Gastroesophageal sphincter (tissue), 3 donors: ENCODE measurements at regions not wholly inside any gene's neighbourhood (a gene's known extent, or its start where the extent isn't known, plus 50 kb on each side); places are given as distances from the start of the nearest gene placed in this dataset.

Experiments
- POLR2A ChIP-seq, 2 donors: fragments of 450-650 bp; IDR thresholded peaks; one replicate each; pipeline ENCODE4 v1.6.1; 2017; ENCODE audit warnings: antibody characterized with exemption in 2 of 2, mild to moderate bottlenecking in 2 of 2, moderate library complexity in 1 of 2
- TF ChIP-seq, protein P1 (sequence below), 4 experiments: fragments of 200-600 bp in 2 of 4; fragments of 450-650 bp in 2 of 4; sonication (generic) in 1 of 4; IDR thresholded peaks; one replicate each; pipeline ENCODE4 v1.5.1; 2017 to 2019; ENCODE audit warnings: antibody characterized with exemption in 4 of 4, mild to moderate bottlenecking in 2 of 4, moderate library complexity in 2 of 4

GRCh38 chr6:68468244-68468884 lies 166.7 kb upstream of the ADGRB3 start:
- TF ChIP-seq, protein P1, sequence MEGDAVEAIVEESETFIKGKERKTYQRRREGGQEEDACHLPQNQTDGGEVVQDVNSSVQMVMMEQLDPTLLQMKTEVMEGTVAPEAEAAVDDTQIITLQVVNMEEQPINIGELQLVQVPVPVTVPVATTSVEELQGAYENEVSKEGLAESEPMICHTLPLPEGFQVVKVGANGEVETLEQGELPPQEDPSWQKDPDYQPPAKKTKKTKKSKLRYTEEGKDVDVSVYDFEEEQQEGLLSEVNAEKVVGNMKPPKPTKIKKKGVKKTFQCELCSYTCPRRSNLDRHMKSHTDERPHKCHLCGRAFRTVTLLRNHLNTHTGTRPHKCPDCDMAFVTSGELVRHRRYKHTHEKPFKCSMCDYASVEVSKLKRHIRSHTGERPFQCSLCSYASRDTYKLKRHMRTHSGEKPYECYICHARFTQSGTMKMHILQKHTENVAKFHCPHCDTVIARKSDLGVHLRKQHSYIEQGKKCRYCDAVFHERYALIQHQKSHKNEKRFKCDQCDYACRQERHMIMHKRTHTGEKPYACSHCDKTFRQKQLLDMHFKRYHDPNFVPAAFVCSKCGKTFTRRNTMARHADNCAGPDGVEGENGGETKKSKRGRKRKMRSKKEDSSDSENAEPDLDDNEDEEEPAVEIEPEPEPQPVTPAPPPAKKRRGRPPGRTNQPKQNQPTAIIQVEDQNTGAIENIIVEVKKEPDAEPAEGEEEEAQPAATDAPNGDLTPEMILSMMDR (IDR thresholded peaks at IDR 0.05): no peak
- no peak for TF ChIP-seq POLR2A (IDR thresholded peaks at IDR 0.05)
